ENCODE measurements at regions not wholly inside any gene's neighbourhood (a gene's known extent, or its start where the extent isn't known, plus 50 kb on each side); places are given as distances from the start of the nearest gene placed in this dataset.

GRCh38 chr4:181564625-181565024 is 678.6 kb upstream of the TENM3 start:
- H4K8ac ChIP-seq (ENCODE audit: low read depth in 2 of 2, low read length in 2 of 2): no peak overlapping the region
- no peaks in the 10 kb centered on the region for H3K79me1 ChIP-seq (ENCODE audit: low read depth in 1 of 2, low read length in 2 of 2)
- WGBS, 2 experiments (ENCODE audit: extremely low coverage in 2 of 2, insufficient read length in 1 of 2): no CpG with 5 or more reads among the region's 6 CpGs
- peaks cover 2% of the 10 kb centered on the region; the same call in 1 of the 2 replicates for H3K4me1 ChIP-seq (ENCODE audit: control insufficient read depth, insufficient read depth, low read length)
- no peak overlapping the region for H3K4me3 ChIP-seq (ENCODE audit: insufficient read depth, low read depth, low read length)
- no peak overlapping the region for H3K14ac ChIP-seq (replicated peaks; ENCODE audit: low read depth, low read length)
- no peak overlapping the region for H2AFZ ChIP-seq (replicated peaks; ENCODE audit: low read length, poor library complexity)
- CTCF ChIA-PET: no interaction called here
- POLR2A ChIA-PET (ENCODE audit: unreplicated experiment): no interaction called here
- intact Hi-C loops (cut with micrococcal nuclease) (loop anchor here (5.0 to 10.0 kb wide), 4 partner anchors 880 to 1360 kb away; no protein-coding TSS in a partner anchor), in situ Hi-C loops (cut with MboI; ENCODE audit: low sequenced_read_pairs) (loop anchor here (25.0 kb wide), 1 partner anchor 1248 kb away; no protein-coding TSS in a partner anchor), dilution Hi-C loops (cut with HindIII; ENCODE audit: low sequenced_read_pairs, unreplicated experiment) (no loop called here)
- no TSS peak for BruUV-seq (replicated peaks)
- H3K9ac ChIP-seq (ENCODE audit: low read depth, low read length): no peak overlapping the region
- H4K5ac ChIP-seq (ENCODE audit: low read depth, low read length): no peak overlapping the region
- H2BK5ac ChIP-seq (ENCODE audit: low read depth, low read length, poor library complexity, severe bottlenecking): no peak overlapping the region
- H3K27ac ChIP-seq (ENCODE audit: insufficient read depth, low read length): no peak overlapping the region
- H3K23ac ChIP-seq (ENCODE audit: low read depth, low read length): no peak overlapping the region
- H4K20me1 ChIP-seq (ENCODE audit: insufficient read depth, low read length): no peaks in the 10 kb centered on the region
- H3K9me1 ChIP-seq (ENCODE audit: insufficient read depth, low read length): no peaks in the 10 kb centered on the region
- H3K4me2 ChIP-seq (ENCODE audit: low read depth, low read length): no peak overlapping the region
- no peak overlapping the region for H3K56ac ChIP-seq (ENCODE audit: extremely low read depth, insufficient read depth, low read length)
- ATAC-seq (ENCODE audit: low read depth) (no peak), DNase-seq (peak; percentile 1)
- H3K9me3 ChIP-seq (ENCODE audit: control insufficient read depth, insufficient read depth, low read length): peaks cover 3% of the 10 kb centered on the region; the same call in 1 of the 2 replicates
- H2BK15ac ChIP-seq (ENCODE audit: low read depth, low read length): no peak overlapping the region
- no peaks in the 10 kb centered on the region for H3K36me3 ChIP-seq (ENCODE audit: control insufficient read depth, insufficient read depth, low read length)
- H2BK120ac ChIP-seq (ENCODE audit: low read depth, low read length): no peak overlapping the region
- no peak overlapping the region for H2AK9ac ChIP-seq (replicated peaks; ENCODE audit: low read depth, low read length, poor library complexity)
- TF ChIP-seq SMC3 (IDR thresholded peaks at IDR 0.05; ENCODE audit: low read depth, low read length) (no peak), NFE2L2 (IDR thresholded peaks at IDR 0.05; ENCODE audit: low read depth, low read length) (no peak), FOS (IDR thresholded peaks at IDR 0.05; ENCODE audit: low read depth, low read length) (no peak), RCOR1 (IDR thresholded peaks at IDR 0.05; ENCODE audit: insufficient replicate concordance, low read length) (no peak), CEBPB (IDR thresholded peaks at IDR 0.05; ENCODE audit: low read depth, low read length) (no peak), MAZ (IDR thresholded peaks at IDR 0.05; ENCODE audit: borderline replicate concordance, low read depth, low read length) (no peak), USF2 (IDR thresholded peaks at IDR 0.05; ENCODE audit: low read depth, low read length) (no peak), RFX5 (IDR thresholded peaks at IDR 0.05; ENCODE audit: low read depth, low read length) (no peak), CTCF (conservative IDR thresholded peaks at IDR 0.05; ENCODE audit: low read depth, low read length) (no peak), CHD1 (IDR thresholded peaks at IDR 0.05; ENCODE audit: low read depth, low read length) (no peak), MXI1 (IDR thresholded peaks at IDR 0.05; ENCODE audit: borderline replicate concordance, low read depth, low read length) (no peak), POLR2A (IDR thresholded peaks at IDR 0.05; ENCODE audit: low read depth, low read length) (no peak), RAD21 (IDR thresholded peaks at IDR 0.05; ENCODE audit: low read length) (no peak), MAFK (IDR thresholded peaks at IDR 0.05; ENCODE audit: low read depth, low read length) (no peak), BHLHE40 (IDR thresholded peaks at IDR 0.05; ENCODE audit: low read depth, low read length) (no peak), ELK1 (IDR thresholded peaks at IDR 0.05; ENCODE audit: borderline replicate concordance, low read depth, low read length) (no peak)
- H4K91ac ChIP-seq (ENCODE audit: insufficient read depth, low read depth, low read length): no peak overlapping the region
- H2AK5ac ChIP-seq (ENCODE audit: low read depth, low read length): no peak overlapping the region
- H3K4ac ChIP-seq (ENCODE audit: low read depth, low read length): no peak overlapping the region
- no peaks in the 10 kb centered on the region for H3K27me3 ChIP-seq (ENCODE audit: control insufficient read depth, insufficient read depth, low read length)
- H2BK20ac ChIP-seq (ENCODE audit: low read depth, low read length): no peak overlapping the region
- H3K18ac ChIP-seq (ENCODE audit: low read depth, low read length): no peak overlapping the region

All from IMR-90 (cell line).